Fibroblast of skin of left quadriceps (primary cell): ENCODE measurements at regions not wholly inside any gene's neighbourhood (a gene's known extent, or its start where the extent isn't known, plus 50 kb on each side); places are given as distances from the start of the nearest gene placed in this dataset.
A peak's percentile ranks its signal among the peaks of the same experiment; 100 is the strongest.
"Not testable (repeated sequence)": the region's sequence is repeated elsewhere in the genome, so short reads cannot be mapped to it uniquely, and the experiment has no call there.

Source experiments
- DNase-seq, 2 experiments: peaks; one replicate each; pipeline ENCODE4 v3.0.0-alpha.2; 2013; ENCODE audit warnings: low read depth in 2 of 2

GRCh38 chr12:80045594-80045993 lies 53.7 kb upstream of the OTOGL start:
- DNase-seq: peak; percentile 80 to 84

GRCh38 chr12:80044694-80045046 lies 54.7 kb upstream of the OTOGL start:
- peak; percentile 82 to 86 for DNase-seq

- DNase-seq: peak; percentile 77
Measured at GRCh38 chr12:80041692-80042091, 57.6 kb upstream of the OTOGL start.

GRCh38 chr12:80041071-80041470 lies 58.3 kb upstream of the OTOGL start:
- DNase-seq: no peak

GRCh38 chr12:80040075-80040738 lies 59.1 kb upstream of the OTOGL start:
- DNase-seq: no peak

- DNase-seq: no peak
Measured at GRCh38 chr12:80038062-80038560, 61.2 kb upstream of the OTOGL start.

GRCh38 chr12:80033448-80033847 lies 65.9 kb upstream of the OTOGL start:
- peak; percentile 80 for DNase-seq

- DNase-seq: no peak
Measured at GRCh38 chr12:80032946-80033345, 66.4 kb upstream of the OTOGL start.

- DNase-seq: no peak
Measured at GRCh38 chr12:80031229-80031628, 68.1 kb upstream of the OTOGL start.

- DNase-seq: no peak
Measured at GRCh38 chr12:80025638-80026037, 73.7 kb upstream of the OTOGL start.

- no peak for DNase-seq
Measured at GRCh38 chr12:80019691-80020090, 79.6 kb upstream of the OTOGL start.

GRCh38 chr12:80018119-80018518 lies 81.2 kb upstream of the OTOGL start:
- no peak for DNase-seq

- DNase-seq: no peak
Measured at GRCh38 chr12:80017261-80017870, 82.0 kb upstream of the OTOGL start.

GRCh38 chr12:80016684-80017083 lies 81.8 kb upstream of the PPP1R12A start:
- DNase-seq: no peak

GRCh38 chr12:80015660-80016059 lies 80.8 kb upstream of the PPP1R12A start:
- no peak for DNase-seq

- DNase-seq: not testable (repeated sequence)
Measured at GRCh38 chr12:80003744-80004143, 68.8 kb upstream of the PPP1R12A start.

GRCh38 chr12:80001562-80001961 lies 66.7 kb upstream of the PPP1R12A start:
- DNase-seq: no peak

- no peak for DNase-seq
Measured at GRCh38 chr12:80000831-80001230, 65.9 kb upstream of the PPP1R12A start.

GRCh38 chr12:79998554-79998953 lies 63.7 kb upstream of the PPP1R12A start:
- DNase-seq: no peak

- no peak for DNase-seq
Measured at GRCh38 chr12:79997096-79997791, 62.3 kb upstream of the PPP1R12A start.

GRCh38 chr12:79995385-79996084 lies 60.6 kb upstream of the PPP1R12A start:
- not testable (repeated sequence) for DNase-seq

GRCh38 chr12:79993106-79993862 lies 58.4 kb upstream of the PPP1R12A start:
- no peak for DNase-seq
